BLaER1 treated with 17β-estradiol and CSF1 and Interleukin-3, amounts not matched to agents 10 nM and 100 nM (cell line): ENCODE measurements at regions not wholly inside any gene's neighbourhood (a gene's known extent, or its start where the extent isn't known, plus 50 kb on each side); places are given as distances from the start of the nearest gene placed in this dataset.

ENCODE experiments used
- H3K27ac ChIP-seq, 11 experiments: shearing (Covaris generic); formaldehyde crosslinking; 2 replicates each; pipeline ENCODE4 v1.8.1; 2022
- H3K27me3 ChIP-seq, 11 experiments: shearing (Covaris generic); formaldehyde crosslinking; 2 replicates each; pipeline ENCODE4 v1.8.1; 2022
- H3K36me3 ChIP-seq, 11 experiments: shearing (Covaris generic); formaldehyde crosslinking; 2 replicates each; pipeline ENCODE4 v1.8.1; 2022
- H3K4me1 ChIP-seq, 10 experiments: shearing (Covaris generic); formaldehyde crosslinking; 2 replicates each; pipeline ENCODE4 v1.8.1; 2022
- H3K4me2 ChIP-seq, 11 experiments: shearing (Covaris generic); formaldehyde crosslinking; 2 replicates each; pipeline ENCODE4 v1.8.1; 2022
- H3K4me3 ChIP-seq, 10 experiments: shearing (Covaris generic); formaldehyde crosslinking; 2 replicates each; pipeline ENCODE4 v1.8.1; 2022
- H3K9ac ChIP-seq, 11 experiments: shearing (Covaris generic); formaldehyde crosslinking; 2 replicates each; pipeline ENCODE4 v1.8.1; 2022
- H3K9me3 ChIP-seq, 11 experiments: shearing (Covaris generic); formaldehyde crosslinking; replicated peaks in 1 of 11; 2 replicates each; pipeline ENCODE4 v1.8.1; 2022
- H4K20me1 ChIP-seq, 11 experiments: shearing (Covaris generic); formaldehyde crosslinking; 2 replicates each; pipeline ENCODE4 v1.8.1; 2022
- Cebpa-rat ChIP-seq, 11 experiments: shearing (Covaris generic); IDR thresholded peaks; 2 replicates each; pipeline ENCODE4 v1.8.1; 2022

DNA sequence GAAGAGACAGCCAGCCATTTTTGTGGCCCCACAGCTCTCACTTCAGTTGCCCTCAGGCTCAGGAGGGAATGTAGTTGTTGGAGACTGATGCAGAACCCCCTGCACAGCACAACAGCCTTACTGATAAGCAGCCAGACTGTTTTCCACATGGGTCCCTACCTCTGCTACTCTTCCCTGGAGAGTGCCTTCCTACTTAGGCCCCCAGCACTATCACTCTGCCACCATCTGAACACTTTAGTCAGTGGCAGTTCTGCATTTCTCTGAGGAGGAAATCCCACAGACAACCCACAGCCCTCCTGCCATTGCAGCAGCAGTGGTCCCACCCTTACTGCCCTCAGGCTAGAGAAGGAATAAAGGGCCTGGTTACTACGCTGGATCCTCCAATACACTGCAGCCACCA lies 61.8 kb upstream of the PTPRD start:
- no peak overlapping the region for H3K4me2 ChIP-seq
- H3K9me3 ChIP-seq: peaks cover 0 to 4% (median 0%) of the 10 kb centered on the region in 11 experiments; a peak in 1 of 22 replicates
- H3K27ac ChIP-seq: no peak overlapping the region
- H3K27me3 ChIP-seq: no peaks in the 10 kb centered on the region
- H4K20me1 ChIP-seq: no peaks in the 10 kb centered on the region
- H3K4me3 ChIP-seq: no peak overlapping the region
- TF ChIP-seq Cebpa-rat (IDR thresholded peaks at IDR 0.05): no peak
- no peak overlapping the region for H3K9ac ChIP-seq
- H3K36me3 ChIP-seq: no peaks in the 10 kb centered on the region
- H3K4me1 ChIP-seq: peaks cover 0 to 19% (median 0%) of the 10 kb centered on the region in 10 experiments; a peak in 6 of 20 replicates

DNA sequence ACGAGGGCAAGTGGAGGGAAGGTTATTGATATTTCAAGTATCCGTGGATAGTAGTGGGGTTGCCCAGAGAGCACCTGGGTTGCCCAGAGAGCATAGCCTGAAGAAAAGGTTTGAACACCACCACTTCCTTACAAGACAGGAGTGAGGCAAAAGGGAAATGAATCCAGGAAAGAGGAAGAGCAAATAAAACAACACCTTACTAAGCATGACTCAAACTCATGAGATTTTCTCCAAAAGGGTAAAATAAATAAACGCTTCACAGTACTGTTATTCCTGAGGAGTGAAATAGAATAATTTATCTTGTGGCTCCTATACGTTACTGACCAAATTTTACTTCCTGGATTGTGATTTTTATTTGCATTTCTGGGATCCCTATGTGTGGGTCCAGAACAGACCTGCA lies 65.2 kb upstream of the PTPRD start:
- Histone ChIP-seq H3K9me3 (peaks cover 0 to 11% (median 5%) of the 10 kb centered on the region in 11 experiments; a peak in 6 of 22 replicates), H3K4me2 (peak overlapping the region in 4 of 11 experiments; percentile 2 to 60 (median 46); a peak in 6 of 22 replicates), H3K9ac (no peak overlapping the region)

DNA sequence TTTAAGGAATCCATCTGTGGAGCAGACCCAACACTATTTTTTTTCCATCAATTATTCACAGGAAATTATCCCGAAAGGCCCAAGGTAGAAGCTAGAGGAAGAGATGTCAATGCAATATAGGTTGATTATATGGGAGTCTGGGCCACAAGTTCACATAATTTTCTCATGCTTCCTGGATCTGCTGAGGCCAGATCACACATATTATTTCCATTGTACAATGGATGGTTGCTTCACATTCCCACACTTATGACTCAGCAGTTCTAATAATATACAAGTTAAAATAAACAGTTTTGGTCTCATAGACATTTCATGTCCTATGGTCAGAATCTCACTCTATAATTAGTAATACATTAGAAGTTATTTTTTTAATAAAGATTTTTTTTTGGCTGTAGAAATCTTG lies 66.0 kb upstream of the PTPRD start:
- Histone ChIP-seq H3K27me3 (no peaks in the 10 kb centered on the region), H3K4me1 (peaks cover 0 to 19% (median 0%) of the 10 kb centered on the region in 10 experiments; a peak in 6 of 20 replicates), H3K36me3 (no peaks in the 10 kb centered on the region), H3K9ac (no peak overlapping the region), H3K27ac (peak overlapping the region in 2 of 11 experiments; percentile 22 to 44; a peak in 3 of 22 replicates), H3K9me3 (peaks cover 0 to 11% (median 5%) of the 10 kb centered on the region in 11 experiments; a peak in 6 of 22 replicates), H3K4me2 (peak overlapping the region in 4 of 11 experiments; percentile 2 to 60 (median 46); a peak in 6 of 22 replicates), H3K4me3 (no peak overlapping the region), H4K20me1 (no peaks in the 10 kb centered on the region)
- no peak for TF ChIP-seq Cebpa-rat (IDR thresholded peaks at IDR 0.05)

More for the DNA sequence above, 65.2 kb upstream of the PTPRD start:
- TF ChIP-seq Cebpa-rat (IDR thresholded peaks at IDR 0.05): no peak
- Histone ChIP-seq H3K4me1 (peaks cover 0 to 19% (median 0%) of the 10 kb centered on the region in 10 experiments; a peak in 6 of 20 replicates), H3K4me3 (no peak overlapping the region), H3K36me3 (no peaks in the 10 kb centered on the region), H3K27me3 (no peaks in the 10 kb centered on the region), H4K20me1 (no peaks in the 10 kb centered on the region), H3K27ac (peak overlapping the region in 2 of 11 experiments; percentile 22 to 44; a peak in 3 of 22 replicates)

DNA sequence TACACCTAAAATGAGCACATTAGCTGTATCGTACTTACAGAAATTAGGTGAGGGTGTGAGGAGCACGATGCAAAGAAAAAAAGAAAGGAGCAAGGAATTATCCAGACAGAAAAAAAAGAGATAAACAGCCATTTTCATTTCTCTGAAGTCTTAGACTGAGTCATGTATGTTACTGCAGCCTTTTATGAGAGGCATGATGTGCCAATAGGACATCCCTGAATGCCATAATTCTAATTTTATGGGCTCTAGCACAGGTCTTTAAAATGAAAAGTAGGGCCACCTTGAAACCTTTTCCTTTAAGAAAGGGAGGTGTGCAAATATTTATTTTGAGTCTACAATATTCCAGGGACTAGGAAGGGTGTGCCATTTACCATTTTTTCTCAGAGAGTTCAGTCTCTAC lies 74.1 kb upstream of the PTPRD start:
- H4K20me1 ChIP-seq: no peaks in the 10 kb centered on the region
- H3K36me3 ChIP-seq: no peaks in the 10 kb centered on the region
- H3K4me1 ChIP-seq: no peaks in the 10 kb centered on the region
- H3K27ac ChIP-seq: no peak overlapping the region
- TF ChIP-seq Cebpa-rat (IDR thresholded peaks at IDR 0.05): no peak
- no peaks in the 10 kb centered on the region for H3K9me3 ChIP-seq
- no peak overlapping the region for H3K9ac ChIP-seq
- H3K4me3 ChIP-seq: no peak overlapping the region
- no peaks in the 10 kb centered on the region for H3K27me3 ChIP-seq
- no peak overlapping the region for H3K4me2 ChIP-seq

DNA sequence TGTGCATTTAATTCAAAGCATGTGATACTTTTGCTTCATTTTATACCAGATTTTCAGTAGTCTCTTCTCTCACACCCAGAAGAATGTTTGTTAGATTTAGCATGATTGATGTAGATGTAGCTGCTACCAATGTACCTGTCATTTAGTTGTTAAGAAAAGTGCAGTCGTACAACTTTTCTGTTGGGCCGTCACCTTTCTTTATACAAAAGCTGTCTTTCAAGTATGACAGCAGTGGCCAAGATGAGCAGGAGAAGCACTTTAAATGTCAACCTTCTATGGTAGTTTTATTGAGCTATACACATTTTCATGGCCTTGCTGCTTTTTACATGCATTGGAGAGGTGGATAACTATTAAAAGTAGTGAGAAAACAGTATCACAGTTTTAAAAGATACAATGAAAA lies 77.7 kb upstream of the PTPRD start:
- H3K4me2 ChIP-seq: no peak overlapping the region
- H3K27me3 ChIP-seq: no peaks in the 10 kb centered on the region
- no peaks in the 10 kb centered on the region for H3K36me3 ChIP-seq
- no peak overlapping the region for H3K9ac ChIP-seq
- H3K4me1 ChIP-seq: no peaks in the 10 kb centered on the region
- TF ChIP-seq Cebpa-rat (IDR thresholded peaks at IDR 0.05): no peak
- H4K20me1 ChIP-seq: no peaks in the 10 kb centered on the region
- no peaks in the 10 kb centered on the region for H3K9me3 ChIP-seq
- H3K27ac ChIP-seq: no peak overlapping the region
- H3K4me3 ChIP-seq: no peak overlapping the region

DNA sequence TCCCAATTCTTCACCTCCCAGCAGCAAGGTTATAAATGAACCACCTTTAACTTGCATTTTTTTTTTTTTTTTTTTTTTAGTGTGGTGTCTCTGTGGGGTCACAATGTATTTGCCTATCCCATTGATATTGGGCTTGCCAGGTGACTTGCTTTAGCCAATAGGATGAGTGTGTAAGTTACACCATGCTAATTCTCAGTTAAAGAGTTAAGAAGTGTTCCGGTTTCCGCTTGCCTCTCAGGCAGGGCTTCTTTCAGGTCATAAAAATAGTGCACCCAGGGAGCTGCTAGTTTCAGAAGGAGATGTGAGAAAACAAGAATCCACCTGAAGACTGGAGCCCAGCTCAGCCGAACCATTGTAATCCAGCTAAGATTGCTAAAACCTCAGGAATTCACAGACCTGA lies 84.2 kb upstream of the PTPRD start:
- no peaks in the 10 kb centered on the region for H3K4me1 ChIP-seq
- no peak overlapping the region for H3K4me2 ChIP-seq
- no peak for TF ChIP-seq Cebpa-rat (IDR thresholded peaks at IDR 0.05)
- H3K36me3 ChIP-seq: no peaks in the 10 kb centered on the region
- no peak overlapping the region for H3K27ac ChIP-seq
- no peaks in the 10 kb centered on the region for H3K9me3 ChIP-seq
- no peak overlapping the region for H3K4me3 ChIP-seq
- no peaks in the 10 kb centered on the region for H3K27me3 ChIP-seq
- H3K9ac ChIP-seq: no peak overlapping the region
- no peaks in the 10 kb centered on the region for H4K20me1 ChIP-seq

DNA sequence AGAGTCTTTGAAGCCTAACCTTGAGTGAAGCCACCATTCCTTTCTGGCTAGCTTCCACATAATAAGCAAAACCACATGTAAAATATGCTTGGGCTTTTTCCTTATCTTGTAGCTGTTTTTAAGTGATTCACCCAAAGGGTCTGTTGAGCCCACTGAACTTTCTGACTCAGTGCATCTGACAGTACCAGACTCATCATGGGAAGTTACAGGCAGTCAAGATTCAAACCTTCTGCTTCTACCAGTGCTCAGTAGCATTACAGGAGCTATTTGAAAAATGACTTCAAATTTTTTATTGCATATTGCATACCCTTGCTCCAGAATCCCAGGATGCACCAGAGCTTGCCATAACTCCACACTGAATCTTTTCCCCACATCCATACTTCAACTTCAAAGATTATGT lies 87.5 kb upstream of the PTPRD start:
- no peak for TF ChIP-seq Cebpa-rat (IDR thresholded peaks at IDR 0.05)
- Histone ChIP-seq H3K36me3 (no peaks in the 10 kb centered on the region), H3K4me3 (no peak overlapping the region), H3K9ac (no peak overlapping the region), H3K4me1 (no peaks in the 10 kb centered on the region), H3K27ac (no peak overlapping the region), H3K9me3 (no peaks in the 10 kb centered on the region), H3K4me2 (no peak overlapping the region), H4K20me1 (no peaks in the 10 kb centered on the region), H3K27me3 (no peaks in the 10 kb centered on the region)

DNA sequence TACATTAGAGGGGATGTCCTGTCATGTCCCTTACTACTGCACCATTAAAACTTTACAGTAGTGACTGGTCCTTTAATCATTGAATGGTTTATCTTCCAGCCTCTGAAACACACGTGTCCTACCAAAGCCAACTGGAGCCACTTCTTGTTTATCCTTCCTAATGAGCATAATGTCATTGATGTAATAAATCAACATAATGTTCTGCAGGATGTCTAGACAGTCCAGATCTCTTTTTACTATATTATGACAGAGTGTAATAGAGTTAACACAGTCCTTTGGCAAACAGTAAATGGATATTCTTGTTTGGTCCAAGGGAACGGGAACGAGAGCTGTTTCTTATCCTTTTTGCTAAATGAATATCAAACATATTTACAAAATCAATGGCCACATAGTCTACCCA lies 88.1 kb upstream of the PTPRD start:
- Histone ChIP-seq H3K36me3 (no peaks in the 10 kb centered on the region), H3K27me3 (no peaks in the 10 kb centered on the region), H3K9ac (no peak overlapping the region)

DNA sequence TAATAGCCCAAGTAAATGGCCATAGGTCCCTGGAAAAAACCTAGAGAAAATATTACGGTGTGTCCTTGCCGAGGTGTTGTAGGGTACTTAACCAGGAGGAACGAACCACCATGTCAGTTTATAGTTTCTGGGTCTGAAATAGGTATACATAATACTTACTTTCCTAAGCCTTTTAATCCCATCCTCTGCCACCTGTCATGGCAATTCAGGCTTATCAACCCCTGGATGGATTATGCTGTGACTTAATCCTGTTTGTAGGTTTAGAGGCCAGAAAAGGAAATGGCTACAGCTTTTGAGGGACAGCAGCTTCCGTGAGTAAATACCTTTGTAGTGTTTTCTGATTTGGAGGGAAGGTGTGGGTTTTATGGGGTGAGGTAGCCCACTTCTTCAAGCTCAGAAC lies 89.1 kb upstream of the PTPRD start:
- Histone ChIP-seq H3K27me3 (no peaks in the 10 kb centered on the region), H3K27ac (no peak overlapping the region), H3K4me2 (no peak overlapping the region), H4K20me1 (no peaks in the 10 kb centered on the region), H3K4me3 (no peak overlapping the region), H3K4me1 (no peaks in the 10 kb centered on the region), H3K9ac (no peak overlapping the region), H3K36me3 (no peaks in the 10 kb centered on the region), H3K9me3 (no peaks in the 10 kb centered on the region)
- TF ChIP-seq Cebpa-rat (IDR thresholded peaks at IDR 0.05): no peak

More for the DNA sequence above, 88.1 kb upstream of the PTPRD start:
- no peak overlapping the region for H3K4me3 ChIP-seq
- H4K20me1 ChIP-seq: no peaks in the 10 kb centered on the region
- no peaks in the 10 kb centered on the region for H3K4me1 ChIP-seq
- TF ChIP-seq Cebpa-rat (IDR thresholded peaks at IDR 0.05): no peak
- no peak overlapping the region for H3K4me2 ChIP-seq
- no peak overlapping the region for H3K27ac ChIP-seq
- no peaks in the 10 kb centered on the region for H3K9me3 ChIP-seq

DNA sequence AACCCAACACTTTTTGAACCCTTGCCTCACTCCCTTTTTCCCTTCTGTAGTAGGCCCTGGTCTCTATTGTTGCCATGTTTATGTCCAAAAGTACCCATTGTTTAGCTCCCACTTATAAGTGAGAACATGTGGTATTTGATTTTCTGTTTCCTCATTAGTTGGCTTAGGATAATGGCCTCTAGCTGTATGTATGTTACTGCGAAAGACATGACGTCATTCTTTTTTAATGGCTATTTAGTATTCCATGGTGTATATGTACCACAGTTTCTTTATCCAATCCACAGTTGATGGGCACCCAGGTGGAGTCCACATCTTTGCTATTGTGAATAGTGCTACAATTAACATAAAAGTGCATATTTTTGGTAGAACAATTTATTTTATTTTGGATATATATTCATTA lies 90.3 kb upstream of the PTPRD start:
- Histone ChIP-seq H3K4me1 (no peaks in the 10 kb centered on the region), H3K9ac (no peak overlapping the region), H3K27me3 (no peaks in the 10 kb centered on the region), H3K4me2 (no peak overlapping the region), H3K9me3 (no peaks in the 10 kb centered on the region), H3K27ac (no peak overlapping the region), H3K4me3 (no peak overlapping the region), H4K20me1 (no peaks in the 10 kb centered on the region), H3K36me3 (no peaks in the 10 kb centered on the region)
- TF ChIP-seq Cebpa-rat (IDR thresholded peaks at IDR 0.05): no peak
